ENCODE measurements at regions not wholly inside any gene's neighbourhood (a gene's known extent, or its start where the extent isn't known, plus 50 kb on each side); places are given as distances from the start of the nearest gene placed in this dataset.
"Not testable (repeated sequence)": the region's sequence is repeated elsewhere in the genome, so short reads cannot be mapped to it uniquely, and the experiment has no call there.

DNA sequence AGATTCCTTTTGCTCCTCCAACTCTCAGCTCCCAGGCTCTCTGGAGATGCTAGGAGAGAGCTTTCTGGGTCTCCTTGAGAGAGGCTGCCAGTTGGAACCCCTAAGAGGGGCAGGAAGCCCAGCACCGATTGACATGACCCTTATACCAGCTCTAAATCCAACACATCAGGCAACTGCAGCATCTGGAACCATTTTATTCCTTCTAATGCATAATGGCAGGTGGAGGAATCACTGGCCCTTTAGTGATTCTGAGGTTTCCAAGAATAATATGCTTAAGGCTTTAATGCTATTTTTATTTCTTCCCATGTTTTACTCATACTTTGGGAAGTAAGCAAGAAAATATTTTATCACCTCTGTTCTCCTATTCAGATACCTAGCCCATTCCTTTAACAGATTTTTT lies 60.3 kb upstream of the TEX264 start:
- Mint-ChIP-seq H3K27me3 (ENCODE audit: low read depth) (no peaks in the 10 kb centered on the region), H3K36me3 (ENCODE audit: low read depth) (peaks cover 15% of the 10 kb centered on the region), H3K27ac (ENCODE audit: unreplicated experiment) (no peak overlapping the region), H3K9me3 (no peaks in the 10 kb centered on the region), H3K4me1 (peaks cover 12% of the 10 kb centered on the region), H3K4me3 (peak overlapping the region; percentile 27)
- TF ChIP-seq CTCF (conservative IDR thresholded peaks at IDR 0.05) = no peak
- no peak for DNase-seq (ENCODE audit: low read depth, low spot score)

- Mint-ChIP-seq H3K4me3 (no peak overlapping the region), H3K9me3 (no peaks in the 10 kb centered on the region), H3K36me3 (ENCODE audit: low read depth) (no peaks in the 10 kb centered on the region), H3K4me1 (peaks cover 6% of the 10 kb centered on the region), H3K27ac (ENCODE audit: unreplicated experiment) (no peak overlapping the region), H3K27me3 (ENCODE audit: low read depth) (no peaks in the 10 kb centered on the region)
- DNase-seq (ENCODE audit: low read depth, low spot score) = no peak
- TF ChIP-seq CTCF (conservative IDR thresholded peaks at IDR 0.05) = no peak
Measured at GRCh38 chr3:51617597-51617996, 53.5 kb upstream of the TEX264 start.

- H3K4me3 Mint-ChIP-seq; DNase-seq (ENCODE audit: low read depth, low spot score); H3K36me3 Mint-ChIP-seq (ENCODE audit: low read depth); H3K27ac Mint-ChIP-seq (ENCODE audit: unreplicated experiment); H3K4me1 Mint-ChIP-seq; H3K9me3 Mint-ChIP-seq; H3K27me3 Mint-ChIP-seq (ENCODE audit: low read depth): not testable (repeated sequence)
Measured at GRCh38 chr3:51618038-51618437, 53.0 kb upstream of the TEX264 start.

DNA sequence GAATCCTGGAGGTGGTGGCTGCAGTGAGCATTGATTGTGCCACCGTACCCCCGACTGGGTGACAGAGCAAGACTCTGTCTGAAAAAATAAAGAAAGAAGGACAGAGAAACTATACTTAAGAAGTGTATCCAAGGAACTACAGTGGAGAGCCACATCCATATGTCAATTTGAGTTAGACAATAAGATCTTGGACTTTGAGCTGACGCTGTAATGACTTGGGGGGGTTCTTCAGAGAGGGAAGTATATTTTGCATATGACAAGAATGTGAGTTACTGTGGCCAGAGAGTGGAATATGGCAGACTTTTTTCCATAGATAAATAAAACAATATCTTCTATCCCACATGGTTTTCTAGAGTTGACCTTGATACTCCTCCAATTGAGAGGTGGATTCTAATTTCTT lies 52.6 kb upstream of the TEX264 start:
- Mint-ChIP-seq H3K27me3 (ENCODE audit: low read depth) (no peaks in the 10 kb centered on the region), H3K27ac (ENCODE audit: unreplicated experiment) (no peak overlapping the region), H3K4me3 (no peak overlapping the region), H3K9me3 (no peaks in the 10 kb centered on the region), H3K36me3 (ENCODE audit: low read depth) (no peaks in the 10 kb centered on the region), H3K4me1 (peaks cover 6% of the 10 kb centered on the region)
- no peak for DNase-seq (ENCODE audit: low read depth, low spot score)
- TF ChIP-seq CTCF (conservative IDR thresholded peaks at IDR 0.05) = no peak

DNA sequence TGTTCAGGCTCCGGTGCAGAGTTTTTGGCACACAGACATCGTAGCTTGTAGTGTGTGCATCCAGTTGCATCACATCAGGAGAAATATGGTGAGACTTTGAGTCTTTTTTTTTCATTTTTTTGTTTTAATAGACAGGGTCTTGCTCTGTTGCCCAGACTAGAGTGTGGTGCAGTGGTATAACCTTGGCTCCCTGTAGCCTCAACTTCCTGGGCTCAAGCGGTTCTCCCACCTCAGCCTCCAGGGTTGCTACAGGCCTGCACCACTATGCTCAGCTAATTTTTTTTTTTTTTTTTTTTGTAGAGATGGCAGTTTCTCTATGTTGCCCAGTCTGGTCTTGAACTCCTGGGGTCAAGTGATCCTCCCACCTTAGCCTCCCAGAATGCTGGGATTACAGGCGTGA lies 51.1 kb upstream of the TEX264 start:
- Mint-ChIP-seq H3K4me1 (peaks cover 6% of the 10 kb centered on the region), H3K36me3 (ENCODE audit: low read depth) (no peaks in the 10 kb centered on the region), H3K27me3 (ENCODE audit: low read depth) (no peaks in the 10 kb centered on the region), H3K9me3 (no peaks in the 10 kb centered on the region), H3K4me3 (no peak overlapping the region), H3K27ac (ENCODE audit: unreplicated experiment) (no peak overlapping the region)
- no peak for DNase-seq (ENCODE audit: low read depth, low spot score)
- TF ChIP-seq CTCF (conservative IDR thresholded peaks at IDR 0.05) = no peak

- Mint-ChIP-seq H3K4me3 (no peak overlapping the region), H3K27me3 (ENCODE audit: low read depth) (no peaks in the 10 kb centered on the region), H3K9me3 (no peaks in the 10 kb centered on the region), H3K4me1 (peaks cover 6% of the 10 kb centered on the region), H3K36me3 (ENCODE audit: low read depth) (no peaks in the 10 kb centered on the region), H3K27ac (ENCODE audit: unreplicated experiment) (no peak overlapping the region)
- DNase-seq (ENCODE audit: low read depth, low spot score) = no peak
- no peak for TF ChIP-seq CTCF (conservative IDR thresholded peaks at IDR 0.05)
Measured at GRCh38 chr3:51620543-51620942, 50.5 kb upstream of the TEX264 start.
